Sigmoid colon (tissue), 6 donors: ENCODE measurements at regions not wholly inside any gene's neighbourhood (a gene's known extent, or its start where the extent isn't known, plus 50 kb on each side); places are given as distances from the start of the nearest gene placed in this dataset.

Experiments
- DNase-seq: peaks from one replicate; pipeline ENCODE4 v3.0.0-alpha.2; 2019
- H3K27ac ChIP-seq, 4 donors: fragments of 200-600 bp; sonication (generic); one replicate each; pipeline ENCODE4 v1.5.1; 2016 to 2019; ENCODE audit warnings: mild to moderate bottlenecking in 1 of 4
- H3K27me3 ChIP-seq, 3 donors: fragments of 200-600 bp; sonication (generic); one replicate each; pipeline ENCODE4 v1.5.1; 2019; ENCODE audit warnings: mild to moderate bottlenecking in 1 of 3
- H3K36me3 ChIP-seq, 4 donors: fragments of 200-600 bp; sonication (generic); one replicate each; pipeline ENCODE4 v1.5.1; 2016 to 2019
- H3K4me1 ChIP-seq, 4 donors: fragments of 200-600 bp; sonication (generic); one replicate each; pipeline ENCODE4 v1.5.1; 2017 to 2019
- H3K4me3 ChIP-seq, 4 donors: fragments of 200-600 bp; sonication (generic); one replicate each; pipeline ENCODE4 v1.5.1; 2017 to 2019; ENCODE audit warnings: mild to moderate bottlenecking in 2 of 4, moderate library complexity in 1 of 4
- H3K9me3 ChIP-seq, 4 donors: fragments of 200-600 bp in 3 of 4; sonication (generic) in 3 of 4; one replicate each; pipeline versions ENCODE4 v1.5.1 to v1.6.1; 2013 to 2019
- CTCF ChIP-seq, 4 experiments: fragments of 450-650 bp in 3 of 4; fragments of 200-600 bp in 1 of 4; IDR thresholded peaks; one replicate each; pipeline ENCODE4 v1.5.1; 2016 to 2019; ENCODE audit warnings: antibody characterized with exemption in 4 of 4, mild to moderate bottlenecking in 3 of 4, moderate library complexity in 2 of 4
- EP300 ChIP-seq, 4 donors: sonication (generic); formaldehyde crosslinking; IDR thresholded peaks; one replicate each; pipeline ENCODE4 v1.6.1; 2017; ENCODE audit warnings: antibody characterized with exemption in 4 of 4
- POLR2A ChIP-seq, 2 donors: fragments of 450-650 bp; IDR thresholded peaks; one replicate each; pipeline ENCODE4 v1.6.1; 2016; ENCODE audit warnings: antibody characterized with exemption in 2 of 2, mild to moderate bottlenecking in 2 of 2, moderate library complexity in 2 of 2
- POLR2AphosphoS5 ChIP-seq, 4 donors: sonication (generic); formaldehyde crosslinking; IDR thresholded peaks; one replicate each; pipeline ENCODE4 v1.6.1; 2017; ENCODE audit warnings: antibody characterized with exemption in 4 of 4
- WGBS, 2 donors: extraction: QIAGEN DNeasy Blood & Tissue Kit; methylation state at CpG; one replicate each; pipeline ENCODE4 v1.1.7; 2013; 5-methylcytosine and 5-hydroxymethylcytosine counted together
- intact Hi-C: fragments of 100-400 bp; cut with DNase I; formaldehyde crosslinking; loops from one replicate; pipeline ENCODE4 v1.15.1; 2023
- donor health status: healthy with polysubstance abuse.
- donor health status: healthy.

GRCh38 chr18:11224153-11224552 is 74.8 kb upstream of the PIEZO2 start:
- DNase-seq = no peak
- Histone ChIP-seq H3K36me3 (no peaks in the 10 kb centered on the region), H3K4me3 (no peak overlapping the region), H3K27me3 (no peaks in the 10 kb centered on the region), H3K4me1 (no peaks in the 10 kb centered on the region), H3K27ac (no peak overlapping the region), H3K9me3 (no peaks in the 10 kb centered on the region)
- 84 to 89% methylated on average over 7 of the region's 7 CpGs for WGBS, 2 donors
- intact Hi-C loops = no loop called here
- TF ChIP-seq POLR2AphosphoS5 (IDR thresholded peaks at IDR 0.05) = no peak
- TF ChIP-seq CTCF (IDR thresholded peaks at IDR 0.05) = no peak
- no peak for TF ChIP-seq EP300 (IDR thresholded peaks at IDR 0.05)
- TF ChIP-seq POLR2A (IDR thresholded peaks at IDR 0.05) = no peak

GRCh38 chr18:11219571-11219970 is 70.2 kb upstream of the PIEZO2 start:
- WGBS, 2 donors = 81 to 86% methylated on average over 1 of the region's 1 CpG
- DNase-seq = no peak
- no peak overlapping the region for H3K27ac ChIP-seq

DNA sequence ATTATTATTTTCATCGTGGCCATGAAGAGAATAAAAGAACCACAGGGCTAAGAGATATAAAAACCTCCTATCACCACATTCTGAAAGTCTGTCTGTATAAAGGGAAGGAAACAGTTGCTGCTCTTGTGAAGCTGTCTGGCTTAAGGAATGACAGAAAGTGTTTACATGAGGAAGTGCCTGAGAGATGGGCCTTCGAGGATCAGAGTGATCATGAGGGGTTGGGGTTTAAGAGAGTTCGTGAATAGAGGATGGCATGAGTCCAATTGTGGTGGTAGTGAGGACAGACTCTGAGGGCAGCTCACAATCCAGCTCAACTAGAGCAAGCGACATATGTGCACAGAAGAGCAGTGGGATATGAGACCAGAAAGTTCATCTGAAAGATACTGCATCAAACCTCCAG is 65.8 kb upstream of the PIEZO2 start:
- no peak for DNase-seq
- intact Hi-C loops = no loop called here
- Histone ChIP-seq H3K27me3 (no peaks in the 10 kb centered on the region), H3K9me3 (no peaks in the 10 kb centered on the region), H3K4me3 (no peak overlapping the region), H3K36me3 (no peaks in the 10 kb centered on the region), H3K4me1 (no peaks in the 10 kb centered on the region), H3K27ac (no peak overlapping the region)
- 37 to 42% methylated on average over 4 of the region's 4 CpGs for whole genome bisulfite sequencing, 2 donors
- TF ChIP-seq POLR2AphosphoS5 (IDR thresholded peaks at IDR 0.05) = no peak
- TF ChIP-seq POLR2A (IDR thresholded peaks at IDR 0.05) = no peak
- TF ChIP-seq EP300 (IDR thresholded peaks at IDR 0.05) = no peak
- no peak for TF ChIP-seq CTCF (IDR thresholded peaks at IDR 0.05)

More at GRCh38 chr18:11219571-11219970, 70.2 kb upstream of the PIEZO2 start:
- no peaks in the 10 kb centered on the region for H3K4me1 ChIP-seq
- no peaks in the 10 kb centered on the region for H3K9me3 ChIP-seq
- TF ChIP-seq EP300 (IDR thresholded peaks at IDR 0.05) (no peak), POLR2AphosphoS5 (IDR thresholded peaks at IDR 0.05) (no peak), POLR2A (IDR thresholded peaks at IDR 0.05) (no peak), CTCF (IDR thresholded peaks at IDR 0.05) (no peak)
- intact Hi-C loops = no loop called here
- H3K4me3 ChIP-seq = no peak overlapping the region
- no peaks in the 10 kb centered on the region for H3K27me3 ChIP-seq
- no peaks in the 10 kb centered on the region for H3K36me3 ChIP-seq

DNA sequence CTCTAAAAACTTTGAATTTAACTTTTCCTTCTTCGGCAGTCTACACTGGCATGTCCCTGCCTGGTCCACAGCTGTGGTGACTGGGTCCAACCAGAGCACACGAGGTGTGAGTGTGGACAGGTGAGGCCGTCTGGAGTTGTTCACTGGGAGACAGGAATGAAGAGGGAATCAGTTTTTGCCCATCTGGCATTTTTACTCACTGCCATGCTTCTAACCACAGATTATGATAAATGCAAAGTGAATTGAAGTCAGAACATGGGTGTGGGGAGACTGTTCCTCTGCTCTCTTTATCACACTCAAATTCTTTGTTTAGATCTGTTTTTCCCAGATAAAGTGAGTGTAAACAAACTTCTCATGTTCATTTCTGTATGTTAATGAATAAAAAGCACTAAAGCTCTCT is 54.7 kb upstream of the PIEZO2 start:
- no peak overlapping the region for H3K4me3 ChIP-seq
- H3K9me3 ChIP-seq = no peaks in the 10 kb centered on the region
- no peaks in the 10 kb centered on the region for H3K36me3 ChIP-seq
- DNase-seq = no peak
- intact Hi-C loops = no loop called here
- no peak for TF ChIP-seq POLR2AphosphoS5 (IDR thresholded peaks at IDR 0.05)
- TF ChIP-seq EP300 (IDR thresholded peaks at IDR 0.05) = no peak
- no peaks in the 10 kb centered on the region for H3K4me1 ChIP-seq
- no peak overlapping the region for H3K27ac ChIP-seq
- H3K27me3 ChIP-seq = no peaks in the 10 kb centered on the region
- WGBS, 2 donors = 53 to 82% methylated on average over 3 of the region's 3 CpGs

GRCh38 chr18:11199477-11199876 is 50.1 kb upstream of the PIEZO2 start:
- Histone ChIP-seq H3K4me1 (no peaks in the 10 kb centered on the region), H3K27ac (no peak overlapping the region), H3K4me3 (no peak overlapping the region), H3K9me3 (no peaks in the 10 kb centered on the region), H3K27me3 (no peaks in the 10 kb centered on the region), H3K36me3 (no peaks in the 10 kb centered on the region)
- WGBS, 2 donors = 56 to 67% methylated on average over 3 of the region's 3 CpGs
- no peak for DNase-seq
- TF ChIP-seq POLR2AphosphoS5 (IDR thresholded peaks at IDR 0.05) (no peak), EP300 (IDR thresholded peaks at IDR 0.05) (no peak), POLR2A (IDR thresholded peaks at IDR 0.05) (no peak), CTCF (IDR thresholded peaks at IDR 0.05) (no peak)
- intact Hi-C loops = no loop called here
